ENCODE measurements at regions not wholly inside any gene's neighbourhood (a gene's known extent, or its start where the extent isn't known, plus 50 kb on each side); places are given as distances from the start of the nearest gene placed in this dataset.
A peak's percentile ranks its signal among the peaks of the same experiment; 100 is the strongest.

DNA sequence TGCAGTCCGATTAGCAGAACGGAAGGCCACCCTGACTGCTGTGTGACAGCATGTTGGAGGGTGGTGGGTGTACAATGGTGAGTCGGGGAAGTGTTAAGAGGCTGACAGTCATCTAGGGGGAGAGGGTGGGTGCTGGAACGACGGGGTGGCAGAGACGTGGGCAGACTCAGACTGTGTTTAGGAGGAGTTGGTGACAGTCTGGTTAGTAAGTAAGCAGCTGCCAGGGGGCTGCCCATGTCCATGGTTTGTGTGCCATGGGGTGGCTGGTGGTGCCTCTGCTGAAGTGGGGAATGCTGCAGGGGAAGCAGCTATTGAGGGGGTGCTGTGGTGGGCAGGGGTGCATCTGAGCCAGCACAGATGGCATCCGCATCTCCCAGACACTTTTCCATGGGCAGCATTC, 51.3 kb upstream of the BOD1 start:
- DNase-seq (ENCODE audit: low spot score): no peak
- no peaks in the 10 kb centered on the region for H3K27me3 ChIP-seq
- no peaks in the 10 kb centered on the region for H3K9me3 ChIP-seq
- no peak overlapping the region for H3K4me3 ChIP-seq
- TF ChIP-seq CTCF (IDR thresholded peaks at IDR 0.05): no peak
- H3K27ac ChIP-seq: no peak overlapping the region
- H3K4me1 ChIP-seq: peaks cover 0 to 21% of the 10 kb centered on the region in 2 donors
- H3K36me3 ChIP-seq: no peaks in the 10 kb centered on the region

DNA sequence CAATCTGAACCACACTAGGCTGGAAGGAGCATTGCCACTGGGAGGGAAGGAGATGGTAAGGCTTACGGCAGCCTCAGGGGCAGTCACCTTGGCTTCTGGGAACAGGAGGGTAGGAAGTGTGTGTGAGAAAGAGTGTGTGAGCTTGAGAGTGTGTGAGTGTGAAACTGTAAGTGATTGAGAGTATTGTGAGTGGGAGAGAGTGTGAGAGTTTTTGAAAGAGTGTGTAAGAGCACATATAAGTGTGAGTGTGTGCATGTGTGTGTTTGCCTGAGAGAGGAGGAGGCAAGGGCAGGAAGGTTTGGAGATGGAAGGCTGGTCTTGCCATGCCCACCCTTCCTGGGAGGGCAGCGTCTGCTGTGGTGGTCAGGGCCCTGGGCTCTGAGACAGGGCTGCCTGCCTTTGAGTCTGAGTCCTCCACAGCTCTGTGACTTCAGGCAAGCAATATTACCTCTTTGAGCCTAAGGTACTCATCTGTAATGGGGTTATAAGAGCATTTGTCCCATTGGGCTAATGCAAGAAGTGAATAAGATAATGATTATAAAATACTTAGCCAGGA, 51.9 kb upstream of the BOD1 start:
- Histone ChIP-seq H3K27me3 (no peaks in the 10 kb centered on the region), H3K9me3 (no peaks in the 10 kb centered on the region), H3K4me3 (no peak overlapping the region), H3K36me3 (no peaks in the 10 kb centered on the region), H3K27ac (no peak overlapping the region), H3K4me1 (peaks cover 0 to 27% of the 10 kb centered on the region in 2 donors)
- TF ChIP-seq CTCF (IDR thresholded peaks at IDR 0.05): no peak
- no peak for DNase-seq (ENCODE audit: low spot score)

- DNase-seq (ENCODE audit: low spot score): no peak
- Histone ChIP-seq H3K27ac (no peak overlapping the region), H3K4me1 (peaks cover 0 to 33% of the 10 kb centered on the region in 2 donors), H3K4me3 (no peak overlapping the region), H3K9me3 (no peaks in the 10 kb centered on the region), H3K36me3 (no peaks in the 10 kb centered on the region), H3K27me3 (no peaks in the 10 kb centered on the region)
- no peak for TF ChIP-seq CTCF (IDR thresholded peaks at IDR 0.05)
These were observed 52.5 kb upstream of the BOD1 start for GRCh38 chr5:173668910-173669309.

GRCh38 chr5:173669483-173669882, 53.0 kb upstream of the BOD1 start:
- TF ChIP-seq CTCF (IDR thresholded peaks at IDR 0.05): no peak
- no peaks in the 10 kb centered on the region for H3K27me3 ChIP-seq
- no peak overlapping the region for H3K4me3 ChIP-seq
- H3K27ac ChIP-seq: no peak overlapping the region
- no peaks in the 10 kb centered on the region for H3K36me3 ChIP-seq
- DNase-seq (ENCODE audit: low spot score): no peak
- H3K4me1 ChIP-seq: peaks cover 0 to 36% of the 10 kb centered on the region in 2 donors
- no peaks in the 10 kb centered on the region for H3K9me3 ChIP-seq

DNA sequence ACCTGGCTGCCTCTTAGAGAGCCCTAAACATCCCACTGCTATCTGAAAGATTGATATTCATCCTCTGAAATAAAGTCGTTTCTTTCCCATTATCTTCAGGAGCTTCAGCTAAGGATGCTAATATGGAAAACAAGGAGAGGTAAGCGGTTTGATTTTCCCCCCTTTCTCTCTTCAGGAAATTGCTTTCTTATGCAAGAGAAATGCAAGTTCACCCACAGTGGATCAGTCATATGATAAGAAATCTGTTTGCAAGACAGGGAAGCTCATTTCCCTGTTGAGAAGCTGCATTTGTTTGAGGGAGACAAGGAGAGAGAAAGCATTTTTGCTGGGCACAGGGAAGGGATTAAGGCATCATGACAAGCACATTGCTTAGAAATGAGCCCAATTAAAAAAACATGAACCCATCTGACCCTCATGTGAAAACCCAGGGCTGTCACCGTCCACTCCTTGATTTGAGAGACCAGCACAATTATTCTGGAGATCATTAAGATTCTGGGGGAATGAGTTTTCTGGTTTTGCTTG, 53.7 kb upstream of the BOD1 start:
- Histone ChIP-seq H3K9me3 (peaks cover 0 to 6% of the 10 kb centered on the region in 2 donors), H3K27ac (peak overlapping the region; percentile 54 to 61), H3K27me3 (no peaks in the 10 kb centered on the region), H3K4me3 (no peak overlapping the region), H3K36me3 (no peaks in the 10 kb centered on the region), H3K4me1 (peaks cover 0 to 36% of the 10 kb centered on the region in 2 donors)
- DNase-seq (ENCODE audit: low spot score): no peak
- no peak for TF ChIP-seq CTCF (IDR thresholded peaks at IDR 0.05)

- no peak for TF ChIP-seq CTCF (IDR thresholded peaks at IDR 0.05)
- peak overlapping the region in 1 of 2 donors; percentile 12 for H3K4me3 ChIP-seq
- H3K9me3 ChIP-seq: peaks cover 0 to 7% of the 10 kb centered on the region in 2 donors
- peak overlapping the region; percentile 54 to 61 for H3K27ac ChIP-seq
- no peaks in the 10 kb centered on the region for H3K27me3 ChIP-seq
- H3K4me1 ChIP-seq: peaks cover 0 to 36% of the 10 kb centered on the region in 2 donors
- DNase-seq (ENCODE audit: low spot score): no peak
- no peaks in the 10 kb centered on the region for H3K36me3 ChIP-seq
These were observed 54.3 kb upstream of the BOD1 start for GRCh38 chr5:173670791-173671120.

Data from right atrium auricular region (tissue), 2 donors.